HL-60 (cell line): ENCODE measurements at regions not wholly inside any gene's neighbourhood (a gene's known extent, or its start where the extent isn't known, plus 50 kb on each side); places are given as distances from the start of the nearest gene placed in this dataset.

Experiments used
- POLR2AphosphoS5 ChIP-seq: IDR thresholded peaks from 2 replicates; pipeline ENCODE4 v1.6.1; 2012; ENCODE audit warnings: low read depth
- SPI1 ChIP-seq: IDR thresholded peaks from 2 replicates; pipeline ENCODE4 v1.6.1; 2012; ENCODE audit warnings: low read depth, mild to moderate bottlenecking, borderline replicate concordance
- TF ChIP-seq, protein P1 (sequence below): IDR thresholded peaks from one replicate; pipeline ENCODE4 v1.5.1; 2011; ENCODE audit warnings: low read length, control low read depth, inconsistent platforms; ENCODE audit not compliant: insufficient read depth
- TF ChIP-seq, protein P2 (sequence below): IDR thresholded peaks from 2 replicates; pipeline ENCODE4 v1.6.1; 2012; ENCODE audit warnings: low read depth; ENCODE audit not compliant: insufficient replicate concordance

DNA sequence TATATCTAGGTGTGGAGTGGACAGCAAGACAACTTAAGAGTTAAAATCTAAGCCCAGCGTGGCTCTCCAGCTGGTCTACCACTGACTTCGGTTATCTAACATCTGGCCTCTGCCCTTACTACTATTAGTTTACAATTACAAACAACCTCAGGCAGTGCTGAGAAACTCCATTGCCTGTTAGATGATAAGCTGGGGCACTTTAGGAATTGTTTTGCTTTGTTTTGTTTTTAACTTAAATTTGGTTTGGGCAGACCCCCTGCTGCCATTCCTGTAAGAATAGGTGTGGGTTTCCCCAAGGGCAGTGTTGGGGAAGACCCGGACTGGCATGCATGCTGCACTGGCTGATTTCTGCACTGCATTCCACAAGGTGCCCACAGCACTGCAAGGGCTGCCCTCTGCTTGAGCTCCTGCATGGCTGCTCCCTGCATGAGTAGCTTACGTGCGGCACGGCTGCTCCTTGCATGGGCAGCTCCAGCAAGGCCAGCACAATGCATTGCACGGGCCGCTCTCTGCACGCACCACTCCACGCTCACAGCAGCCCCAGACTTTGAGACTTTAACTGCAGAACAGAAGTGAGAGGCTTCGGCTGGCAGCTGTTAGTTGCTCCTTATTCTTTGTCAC, 74.2 kb upstream of the SERTAD2 start:
- TF ChIP-seq, protein P1, sequence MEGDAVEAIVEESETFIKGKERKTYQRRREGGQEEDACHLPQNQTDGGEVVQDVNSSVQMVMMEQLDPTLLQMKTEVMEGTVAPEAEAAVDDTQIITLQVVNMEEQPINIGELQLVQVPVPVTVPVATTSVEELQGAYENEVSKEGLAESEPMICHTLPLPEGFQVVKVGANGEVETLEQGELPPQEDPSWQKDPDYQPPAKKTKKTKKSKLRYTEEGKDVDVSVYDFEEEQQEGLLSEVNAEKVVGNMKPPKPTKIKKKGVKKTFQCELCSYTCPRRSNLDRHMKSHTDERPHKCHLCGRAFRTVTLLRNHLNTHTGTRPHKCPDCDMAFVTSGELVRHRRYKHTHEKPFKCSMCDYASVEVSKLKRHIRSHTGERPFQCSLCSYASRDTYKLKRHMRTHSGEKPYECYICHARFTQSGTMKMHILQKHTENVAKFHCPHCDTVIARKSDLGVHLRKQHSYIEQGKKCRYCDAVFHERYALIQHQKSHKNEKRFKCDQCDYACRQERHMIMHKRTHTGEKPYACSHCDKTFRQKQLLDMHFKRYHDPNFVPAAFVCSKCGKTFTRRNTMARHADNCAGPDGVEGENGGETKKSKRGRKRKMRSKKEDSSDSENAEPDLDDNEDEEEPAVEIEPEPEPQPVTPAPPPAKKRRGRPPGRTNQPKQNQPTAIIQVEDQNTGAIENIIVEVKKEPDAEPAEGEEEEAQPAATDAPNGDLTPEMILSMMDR = no peak
- no peak for TF ChIP-seq POLR2AphosphoS5
- no peak for TF ChIP-seq SPI1
- TF ChIP-seq, protein P2, sequence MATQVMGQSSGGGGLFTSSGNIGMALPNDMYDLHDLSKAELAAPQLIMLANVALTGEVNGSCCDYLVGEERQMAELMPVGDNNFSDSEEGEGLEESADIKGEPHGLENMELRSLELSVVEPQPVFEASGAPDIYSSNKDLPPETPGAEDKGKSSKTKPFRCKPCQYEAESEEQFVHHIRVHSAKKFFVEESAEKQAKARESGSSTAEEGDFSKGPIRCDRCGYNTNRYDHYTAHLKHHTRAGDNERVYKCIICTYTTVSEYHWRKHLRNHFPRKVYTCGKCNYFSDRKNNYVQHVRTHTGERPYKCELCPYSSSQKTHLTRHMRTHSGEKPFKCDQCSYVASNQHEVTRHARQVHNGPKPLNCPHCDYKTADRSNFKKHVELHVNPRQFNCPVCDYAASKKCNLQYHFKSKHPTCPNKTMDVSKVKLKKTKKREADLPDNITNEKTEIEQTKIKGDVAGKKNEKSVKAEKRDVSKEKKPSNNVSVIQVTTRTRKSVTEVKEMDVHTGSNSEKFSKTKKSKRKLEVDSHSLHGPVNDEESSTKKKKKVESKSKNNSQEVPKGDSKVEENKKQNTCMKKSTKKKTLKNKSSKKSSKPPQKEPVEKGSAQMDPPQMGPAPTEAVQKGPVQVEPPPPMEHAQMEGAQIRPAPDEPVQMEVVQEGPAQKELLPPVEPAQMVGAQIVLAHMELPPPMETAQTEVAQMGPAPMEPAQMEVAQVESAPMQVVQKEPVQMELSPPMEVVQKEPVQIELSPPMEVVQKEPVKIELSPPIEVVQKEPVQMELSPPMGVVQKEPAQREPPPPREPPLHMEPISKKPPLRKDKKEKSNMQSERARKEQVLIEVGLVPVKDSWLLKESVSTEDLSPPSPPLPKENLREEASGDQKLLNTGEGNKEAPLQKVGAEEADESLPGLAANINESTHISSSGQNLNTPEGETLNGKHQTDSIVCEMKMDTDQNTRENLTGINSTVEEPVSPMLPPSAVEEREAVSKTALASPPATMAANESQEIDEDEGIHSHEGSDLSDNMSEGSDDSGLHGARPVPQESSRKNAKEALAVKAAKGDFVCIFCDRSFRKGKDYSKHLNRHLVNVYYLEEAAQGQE = no peak
